Endothelial cell of umbilical vein (primary cell): ENCODE measurements at regions not wholly inside any gene's neighbourhood (a gene's known extent, or its start where the extent isn't known, plus 50 kb on each side); places are given as distances from the start of the nearest gene placed in this dataset.
"Not testable (repeated sequence)": the region's sequence is repeated elsewhere in the genome, so short reads cannot be mapped to it uniquely, and the experiment has no call there.

ENCODE experiments used
- POLR2A ChIP-seq: IDR thresholded peaks from 2 replicates; pipeline ENCODE4 v1.6.1; 2012; ENCODE audit warnings: low read depth, mild to moderate bottlenecking, control low read depth, low read length
- POLR2AphosphoS5 ChIP-seq: IDR thresholded peaks from 2 replicates; pipeline ENCODE4 v1.6.1; 2012; ENCODE audit warnings: low read depth, mild to moderate bottlenecking, control low read depth, low read length, moderate library complexity; ENCODE audit not compliant: insufficient read depth
- TF ChIP-seq, protein P1 (sequence below), 2 donors: IDR thresholded peaks; 1 replicate in 1 of 2; 2 replicates in 1 of 2; pipeline ENCODE4 v1.5.1; 2011; ENCODE audit warnings: low read length in 2 of 2, mild to moderate bottlenecking in 2 of 2, moderate library complexity in 2 of 2, control low read depth in 1 of 2, inconsistent platforms in 1 of 2, low read depth in 1 of 2; ENCODE audit not compliant: insufficient read depth in 1 of 2; ENCODE audit errors: extremely low read depth in 1 of 2

DNA sequence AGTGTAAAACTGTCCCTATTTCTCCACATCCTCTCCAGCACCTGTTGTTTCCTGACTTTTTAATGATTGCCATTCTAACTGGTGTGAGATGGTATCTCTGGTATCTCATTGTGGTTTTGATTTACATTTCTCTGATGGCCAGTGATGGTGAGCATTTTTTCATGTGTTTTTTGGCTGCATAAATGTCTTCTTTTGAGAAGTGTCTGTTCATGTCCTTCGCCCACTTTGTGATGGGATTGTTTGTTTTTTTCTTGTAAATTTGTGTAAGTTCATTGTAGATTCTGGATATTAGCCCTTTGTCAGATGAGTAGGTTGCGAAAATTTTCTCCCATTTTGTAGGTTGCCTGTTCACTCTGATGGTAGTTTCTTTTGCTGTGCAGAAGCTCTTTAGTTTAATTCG is 54.8 kb upstream of the PRSS50 start:
- not testable (repeated sequence) for TF ChIP-seq POLR2A, POLR2AphosphoS5
- TF ChIP-seq, protein P1, sequence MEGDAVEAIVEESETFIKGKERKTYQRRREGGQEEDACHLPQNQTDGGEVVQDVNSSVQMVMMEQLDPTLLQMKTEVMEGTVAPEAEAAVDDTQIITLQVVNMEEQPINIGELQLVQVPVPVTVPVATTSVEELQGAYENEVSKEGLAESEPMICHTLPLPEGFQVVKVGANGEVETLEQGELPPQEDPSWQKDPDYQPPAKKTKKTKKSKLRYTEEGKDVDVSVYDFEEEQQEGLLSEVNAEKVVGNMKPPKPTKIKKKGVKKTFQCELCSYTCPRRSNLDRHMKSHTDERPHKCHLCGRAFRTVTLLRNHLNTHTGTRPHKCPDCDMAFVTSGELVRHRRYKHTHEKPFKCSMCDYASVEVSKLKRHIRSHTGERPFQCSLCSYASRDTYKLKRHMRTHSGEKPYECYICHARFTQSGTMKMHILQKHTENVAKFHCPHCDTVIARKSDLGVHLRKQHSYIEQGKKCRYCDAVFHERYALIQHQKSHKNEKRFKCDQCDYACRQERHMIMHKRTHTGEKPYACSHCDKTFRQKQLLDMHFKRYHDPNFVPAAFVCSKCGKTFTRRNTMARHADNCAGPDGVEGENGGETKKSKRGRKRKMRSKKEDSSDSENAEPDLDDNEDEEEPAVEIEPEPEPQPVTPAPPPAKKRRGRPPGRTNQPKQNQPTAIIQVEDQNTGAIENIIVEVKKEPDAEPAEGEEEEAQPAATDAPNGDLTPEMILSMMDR (IDR thresholded peaks at IDR 0.05; ENCODE audit: extremely low read depth in 1 of 2, insufficient read depth in 1 of 2, low read depth in 1 of 2, low read length in 2 of 2): not testable (repeated sequence)
